ENCODE measurements at regions not wholly inside any gene's neighbourhood (a gene's known extent, or its start where the extent isn't known, plus 50 kb on each side); places are given as distances from the start of the nearest gene placed in this dataset.
"Not testable (repeated sequence)": the region's sequence is repeated elsewhere in the genome, so short reads cannot be mapped to it uniquely, and the experiment has no call there.

GRCh38 chr12:72865921-72866320 is 593.8 kb downstream of the TRHDE start:
- no peak for DNase-seq

GRCh38 chr12:72869024-72869423 is 596.9 kb downstream of the TRHDE start:
- no peak for DNase-seq

GRCh38 chr12:72872238-72872887 is 600.2 kb downstream of the TRHDE start:
- no peak for DNase-seq

GRCh38 chr12:72872996-72873395 is 600.8 kb downstream of the TRHDE start:
- no peak for DNase-seq

GRCh38 chr12:72876092-72876491 is 603.9 kb downstream of the TRHDE start:
- DNase-seq: no peak

GRCh38 chr12:72888693-72889092 is 616.5 kb downstream of the TRHDE start:
- DNase-seq: peak in 1 of 3 donors; percentile 1

GRCh38 chr12:72889791-72890190 is 617.6 kb downstream of the TRHDE start:
- no peak for DNase-seq

GRCh38 chr12:72901685-72902084 is 629.5 kb downstream of the TRHDE start:
- no peak for DNase-seq

- DNase-seq: no peak
Observed at GRCh38 chr12:72925716-72926115, 653.5 kb downstream of the TRHDE start.

- not testable (repeated sequence) for DNase-seq
Observed at GRCh38 chr12:72931838-72932237, 659.7 kb downstream of the TRHDE start.

- DNase-seq: no peak
Observed at GRCh38 chr12:72937486-72937885, 665.3 kb downstream of the TRHDE start.

- no peak for DNase-seq
Observed at GRCh38 chr12:72957454-72957853, 685.3 kb downstream of the TRHDE start.

GRCh38 chr12:72966684-72967083 is 694.5 kb downstream of the TRHDE start:
- no peak for DNase-seq

GRCh38 chr12:72974954-72975555 is 702.9 kb downstream of the TRHDE start:
- no peak for DNase-seq

- DNase-seq: no peak
Observed at GRCh38 chr12:72978999-72979398, 706.8 kb downstream of the TRHDE start.

GRCh38 chr12:72982356-72982755 is 710.2 kb downstream of the TRHDE start:
- no peak for DNase-seq

- DNase-seq: no peak
Observed at GRCh38 chr12:72986963-72987362, 714.8 kb downstream of the TRHDE start.

GRCh38 chr12:72989458-72989947 is 717.3 kb downstream of the TRHDE start:
- no peak for DNase-seq

- DNase-seq: not testable (repeated sequence)
Observed at GRCh38 chr12:72995029-72995428, 722.9 kb downstream of the TRHDE start.

- DNase-seq: no peak
Observed at GRCh38 chr12:72995616-72996015, 723.4 kb downstream of the TRHDE start.

GRCh38 chr12:73001806-73002205 is 729.6 kb downstream of the TRHDE start:
- not testable (repeated sequence) for DNase-seq

GRCh38 chr12:73002504-73002903 is 730.3 kb downstream of the TRHDE start:
- not testable (repeated sequence) for DNase-seq

- DNase-seq: not testable (repeated sequence)
Observed at GRCh38 chr12:73009138-73009834, 737.1 kb downstream of the TRHDE start.

GRCh38 chr12:73017981-73018380 is 745.8 kb downstream of the TRHDE start:
- no peak for DNase-seq

All from suppressor macrophage treated with lipopolysaccharide for 1 hour (primary cell).